HCT116 (cell line): ENCODE measurements at regions not wholly inside any gene's neighbourhood (a gene's known extent, or its start where the extent isn't known, plus 50 kb on each side); places are given as distances from the start of the nearest gene placed in this dataset.

Source experiments
- ATAC-seq: fragments of 200-7000 bp; cut with Tn5 transposase; 2 replicates; pipeline ENCODE4 v1.9.1; 2020; ENCODE audit warnings: mild to moderate bottlenecking, moderate library complexity
- BruUV-seq: library from RNA; stranded (reverse); fragments of 400-500 nt; replicated peaks from 2 replicates; lab custom pipeline; 2021; lab: Mats Ljungman, UMichigan
- CTCF ChIA-PET: fragments of 300-600 bp; sonication (Branson Sonifier 250); formaldehyde crosslinking; loops from one replicate; lab custom pipeline; 2021; ENCODE audit warnings: antibody characterized with exemption; lab: Charles Lee
- POLR2A ChIA-PET: fragments of 300-600, 350-600 bp; sonication (Branson Sonifier 250); formaldehyde crosslinking; loops from one replicate; lab custom pipeline; 2021; ENCODE audit warnings: antibody characterized with exemption; lab: Charles Lee
- RAD21 ChIA-PET, 2 experiments: fragments of 300-600 bp; sonication (Branson Sonifier 250); formaldehyde crosslinking; loops; one replicate each; lab custom pipeline; 2023; ENCODE audit warnings: low total read pairs in 2 of 2; ENCODE audit not compliant: uncharacterized antibody in 2 of 2, unreplicated experiment in 2 of 2, low non-redundant PET in 1 of 2; lab: Charles Lee
- DNase-seq: peaks from one replicate; pipeline ENCODE4 v3.0.0-alpha.2; 2010; ENCODE audit warnings: low read depth, low spot score
- H2AFZ ChIP-seq: fragments of 200-600 bp; shearing (Covaris generic), sonication (generic); 2 replicates; pipeline ENCODE4 v1.6.1; 2017; ENCODE audit warnings: low read depth, mixed run types, mixed read lengths, antibody characterized with exemption, low read length; ENCODE audit not compliant: poor library complexity, severe bottlenecking
- H3K27ac ChIP-seq: 2 replicates; pipeline ENCODE4 v1.5.1; 2012; ENCODE audit warnings: low read depth, low read length
- H3K27me3 ChIP-seq: fragments of 200-600 bp; sonication (generic); 2 replicates; pipeline ENCODE4 v1.6.1; 2016; ENCODE audit warnings: mixed run types, low read length, mixed read lengths; ENCODE audit not compliant: insufficient read depth
- H3K36me3 ChIP-seq, 2 experiments: fragments of 200-500 bp in 1 of 2; fragments of 200-600 bp in 1 of 2; sonication (Bioruptor generic) in 1 of 2; sonication (generic) in 1 of 2; 2 replicates each; pipeline versions ENCODE4 v1.5.1 to v1.6.1; 2014 to 2016; ENCODE audit warnings: low read length in 2 of 2, inconsistent platforms in 1 of 2, mixed read lengths in 1 of 2, mixed run types in 1 of 2; ENCODE audit not compliant: insufficient read depth in 2 of 2, control insufficient read depth in 1 of 2
- H3K4me1 ChIP-seq, 2 experiments: fragments of 200-600 bp in 1 of 2; sonication (generic) in 1 of 2; 2 replicates each; pipeline versions ENCODE4 v1.5.1 to v1.6.1; 2012 to 2017; ENCODE audit warnings: low read length in 2 of 2, inconsistent platforms in 1 of 2, mild to moderate bottlenecking in 1 of 2, mixed read lengths in 1 of 2, mixed run types in 1 of 2, moderate library complexity in 1 of 2; ENCODE audit not compliant: insufficient read depth in 2 of 2, control insufficient read depth in 1 of 2
- H3K4me2 ChIP-seq: fragments of 200-600 bp; sonication (generic); 2 replicates; pipeline ENCODE4 v1.6.1; 2017; ENCODE audit warnings: mixed run types, low read length, mixed read lengths
- H3K4me3 ChIP-seq, 2 experiments: fragments of 200-600 bp in 1 of 2; sonication (generic) in 1 of 2; replicated peaks in 1 of 2; 2 replicates each; pipeline ENCODE4 v1.5.1; 2011 to 2016; ENCODE audit warnings: low read length in 2 of 2, control low read depth in 1 of 2, low read depth in 1 of 2, mild to moderate bottlenecking in 1 of 2, mixed read lengths in 1 of 2, mixed run types in 1 of 2
- H3K79me2 ChIP-seq: fragments of 200-600 bp; sonication (generic); 2 replicates; pipeline ENCODE4 v1.6.1; 2017; ENCODE audit warnings: mild to moderate bottlenecking, mixed run types, low read length, moderate library complexity, mixed read lengths; ENCODE audit not compliant: insufficient read depth
- H3K9ac ChIP-seq: fragments of 200-600 bp; sonication (generic); 2 replicates; pipeline ENCODE4 v1.6.1; 2016; ENCODE audit warnings: low read length, mixed read lengths
- H3K9me2 ChIP-seq: fragments of 200-600 bp; sonication (generic), shearing (Covaris generic); 2 replicates; pipeline ENCODE4 v1.6.1; 2017; ENCODE audit warnings: mixed run types, mild to moderate bottlenecking, moderate library complexity; ENCODE audit not compliant: insufficient read depth
- H3K9me3 ChIP-seq, 2 experiments: fragments of 200-500 bp in 1 of 2; fragments of 200-600 bp in 1 of 2; sonication (Bioruptor generic) in 1 of 2; sonication (generic) in 1 of 2; 2 replicates each; pipeline ENCODE4 v1.6.1; 2014 to 2017; ENCODE audit warnings: low read length in 2 of 2, mixed read lengths in 2 of 2, inconsistent platforms in 1 of 2, low read depth in 1 of 2, mild to moderate bottlenecking in 1 of 2, mixed run types in 1 of 2, moderate library complexity in 1 of 2; ENCODE audit not compliant: control insufficient read depth in 1 of 2, insufficient read depth in 1 of 2
- H4K20me1 ChIP-seq: fragments of 200-600 bp; sonication (generic), shearing (Covaris generic); 2 replicates; pipeline ENCODE4 v1.6.1; 2017; ENCODE audit warnings: mixed run types, mild to moderate bottlenecking, moderate library complexity; ENCODE audit not compliant: insufficient read depth
- EZH2 ChIP-seq: fragments of 200-600 bp; sonication (generic); IDR thresholded peaks from 2 replicates; pipeline ENCODE4 v1.6.1; 2017; ENCODE audit warnings: antibody characterized with exemption, mixed run types
- FOSL1 ChIP-seq: IDR thresholded peaks from 2 replicates; pipeline ENCODE4 v1.6.1; 2012; ENCODE audit warnings: low read depth
- JUND ChIP-seq: IDR thresholded peaks from 2 replicates; pipeline ENCODE4 v1.6.1; 2012
- SP1 ChIP-seq: IDR thresholded peaks from 2 replicates; pipeline ENCODE4 v1.6.1; 2012; ENCODE audit warnings: low read depth
- YY1 ChIP-seq: IDR thresholded peaks from 2 replicates; pipeline ENCODE4 v1.6.1; 2011; ENCODE audit warnings: low read length, low read depth, moderate library complexity, mild to moderate bottlenecking; ENCODE audit not compliant: insufficient replicate concordance; ENCODE audit errors: extremely low read depth
- intact Hi-C: fragments of 100-400 bp; cut with micrococcal nuclease; formaldehyde crosslinking; loops from 2 replicates; pipeline ENCODE4 v1.10.0; 2022
- TF ChIP-seq, protein P1 (sequence below): IDR thresholded peaks from 2 replicates; pipeline ENCODE4 v1.6.1; 2012
- TF ChIP-seq, protein P2 (sequence below): IDR thresholded peaks from 2 replicates; pipeline ENCODE4 v1.6.1; 2012
- TF ChIP-seq, protein P3 (sequence below): IDR thresholded peaks from 2 replicates; pipeline ENCODE4 v1.6.1; 2012; ENCODE audit warnings: low read depth

- Histone ChIP-seq H3K27me3 (no peaks in the 10 kb centered on the region), H2AFZ (no peak overlapping the region), H3K36me3 (no peaks in the 10 kb centered on the region), H3K79me2 (no peaks in the 10 kb centered on the region), H3K9me3 (peaks cover 17 to 26% of the 10 kb centered on the region in 2 experiments; a peak in 2 of 4 replicates), H4K20me1 (no peaks in the 10 kb centered on the region), H3K4me2 (no peak overlapping the region), H3K9me2 (no peaks in the 10 kb centered on the region), H3K4me3 (no peak overlapping the region), H3K27ac (no peak overlapping the region), H3K9ac (no peak overlapping the region), H3K4me1 (no peaks in the 10 kb centered on the region)
- no TSS peak for BruUV-seq
- ATAC-seq = no peak
- POLR2A ChIA-PET = no interaction called here
- TF ChIP-seq FOSL1 (no peak), JUND (no peak), EZH2 (no peak), YY1 (no peak), SP1 (no peak)
- TF ChIP-seq, protein P1, sequence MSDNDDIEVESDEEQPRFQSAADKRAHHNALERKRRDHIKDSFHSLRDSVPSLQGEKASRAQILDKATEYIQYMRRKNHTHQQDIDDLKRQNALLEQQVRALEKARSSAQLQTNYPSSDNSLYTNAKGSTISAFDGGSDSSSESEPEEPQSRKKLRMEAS = no peak
- TF ChIP-seq, protein P2, sequence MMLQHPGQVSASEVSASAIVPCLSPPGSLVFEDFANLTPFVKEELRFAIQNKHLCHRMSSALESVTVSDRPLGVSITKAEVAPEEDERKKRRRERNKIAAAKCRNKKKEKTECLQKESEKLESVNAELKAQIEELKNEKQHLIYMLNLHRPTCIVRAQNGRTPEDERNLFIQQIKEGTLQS = no peak
- TF ChIP-seq, protein P3, sequence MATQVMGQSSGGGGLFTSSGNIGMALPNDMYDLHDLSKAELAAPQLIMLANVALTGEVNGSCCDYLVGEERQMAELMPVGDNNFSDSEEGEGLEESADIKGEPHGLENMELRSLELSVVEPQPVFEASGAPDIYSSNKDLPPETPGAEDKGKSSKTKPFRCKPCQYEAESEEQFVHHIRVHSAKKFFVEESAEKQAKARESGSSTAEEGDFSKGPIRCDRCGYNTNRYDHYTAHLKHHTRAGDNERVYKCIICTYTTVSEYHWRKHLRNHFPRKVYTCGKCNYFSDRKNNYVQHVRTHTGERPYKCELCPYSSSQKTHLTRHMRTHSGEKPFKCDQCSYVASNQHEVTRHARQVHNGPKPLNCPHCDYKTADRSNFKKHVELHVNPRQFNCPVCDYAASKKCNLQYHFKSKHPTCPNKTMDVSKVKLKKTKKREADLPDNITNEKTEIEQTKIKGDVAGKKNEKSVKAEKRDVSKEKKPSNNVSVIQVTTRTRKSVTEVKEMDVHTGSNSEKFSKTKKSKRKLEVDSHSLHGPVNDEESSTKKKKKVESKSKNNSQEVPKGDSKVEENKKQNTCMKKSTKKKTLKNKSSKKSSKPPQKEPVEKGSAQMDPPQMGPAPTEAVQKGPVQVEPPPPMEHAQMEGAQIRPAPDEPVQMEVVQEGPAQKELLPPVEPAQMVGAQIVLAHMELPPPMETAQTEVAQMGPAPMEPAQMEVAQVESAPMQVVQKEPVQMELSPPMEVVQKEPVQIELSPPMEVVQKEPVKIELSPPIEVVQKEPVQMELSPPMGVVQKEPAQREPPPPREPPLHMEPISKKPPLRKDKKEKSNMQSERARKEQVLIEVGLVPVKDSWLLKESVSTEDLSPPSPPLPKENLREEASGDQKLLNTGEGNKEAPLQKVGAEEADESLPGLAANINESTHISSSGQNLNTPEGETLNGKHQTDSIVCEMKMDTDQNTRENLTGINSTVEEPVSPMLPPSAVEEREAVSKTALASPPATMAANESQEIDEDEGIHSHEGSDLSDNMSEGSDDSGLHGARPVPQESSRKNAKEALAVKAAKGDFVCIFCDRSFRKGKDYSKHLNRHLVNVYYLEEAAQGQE = no peak
- RAD21 ChIA-PET = no interaction called here
- CTCF ChIA-PET = no interaction called here
- DNase-seq = no peak
- intact Hi-C loops = no loop called here
These were observed 1074.0 kb downstream of the CDH11 start for GRCh38 chr16:64047878-64048277.
